ENCODE measurements at regions not wholly inside any gene's neighbourhood (a gene's known extent, or its start where the extent isn't known, plus 50 kb on each side); places are given as distances from the start of the nearest gene placed in this dataset.

DNA sequence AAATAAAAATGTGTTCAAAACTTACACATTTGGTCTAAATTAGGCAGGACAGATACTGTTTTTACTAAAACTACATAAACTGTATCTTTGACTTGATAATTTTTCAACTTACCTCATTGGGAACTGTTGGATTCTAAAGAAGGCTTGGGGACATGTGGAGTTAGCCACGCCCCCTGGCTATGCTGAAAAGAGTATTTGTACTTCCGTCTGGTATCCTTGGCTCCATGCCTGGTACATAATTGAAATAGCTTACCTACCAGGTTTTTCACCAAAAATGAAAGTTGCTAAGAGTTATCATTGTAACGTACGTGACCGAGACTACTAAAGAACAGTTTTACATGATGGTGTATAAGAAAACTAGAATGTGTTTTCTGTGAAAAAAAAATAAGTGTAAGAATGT is 604.8 kb upstream of the IGFBP3 start:
- Histone ChIP-seq H3K4ac (replicated peaks; ENCODE audit: insufficient read length, low read depth, low read length) (no peak overlapping the region), H3K56ac (replicated peaks; ENCODE audit: insufficient read length, low read depth, low read length) (no peak overlapping the region), H3K79me2 (ENCODE audit: control insufficient read depth in 1 of 2, insufficient read depth in 2 of 2, low read length in 2 of 2) (no peaks in the 10 kb centered on the region), H3K4me3 (ENCODE audit: extremely low read depth in 1 of 4, insufficient read depth in 2 of 4, low read depth in 3 of 4, low read length in 4 of 4) (no peak overlapping the region), H3K27ac (ENCODE audit: low read depth, low read length) (no peak overlapping the region), H2AFZ (ENCODE audit: low read length) (no peak overlapping the region), H3K79me1 (ENCODE audit: low read depth, low read length) (no peaks in the 10 kb centered on the region), H2BK15ac (ENCODE audit: low read length) (no peak overlapping the region), H3K9me3 (ENCODE audit: insufficient read depth in 2 of 2, low read depth in 1 of 2, low read length in 1 of 2) (peaks cover 9 to 10% of the 10 kb centered on the region in 2 experiments; a peak in 2 of 4 replicates), H2BK12ac (ENCODE audit: low read depth, low read length) (no peak overlapping the region), H2AK5ac (ENCODE audit: low read depth, low read length) (no peak overlapping the region), H3K9ac (replicated peaks in 1 of 4; ENCODE audit: extremely low read depth in 1 of 4, low read depth in 3 of 4, low read length in 3 of 4) (no peak overlapping the region), H2BK20ac (ENCODE audit: low read length) (no peak overlapping the region), H4K5ac (ENCODE audit: insufficient read length, low read depth, low read length) (no peak overlapping the region), H3K4me2 (ENCODE audit: insufficient read depth in 1 of 2, low read depth in 2 of 2, low read length in 2 of 2) (no peak overlapping the region), H3K4me1 (replicated peaks in 1 of 4; ENCODE audit: control insufficient read depth in 3 of 4, insufficient read depth in 4 of 4, low read length in 3 of 4) (no peaks in the 10 kb centered on the region), H4K20me1 (replicated peaks in 1 of 2; ENCODE audit: control insufficient read depth in 1 of 2, insufficient read depth in 2 of 2, low read length in 2 of 2) (no peaks in the 10 kb centered on the region), H4K91ac (replicated peaks; ENCODE audit: insufficient read length, low read length) (no peak overlapping the region), H4K8ac (ENCODE audit: extremely low read depth, insufficient read depth, low read length) (no peak overlapping the region), H2BK5ac (ENCODE audit: low read depth, low read length) (no peak overlapping the region), H3K23me2 (ENCODE audit: low read depth, low read length) (no peaks in the 10 kb centered on the region), H3K27me3 (replicated peaks in 1 of 4; ENCODE audit: control insufficient read depth in 3 of 4, extremely low read depth in 1 of 4, insufficient read depth in 3 of 4, low read length in 3 of 4) (no peaks in the 10 kb centered on the region), H3K36me3 (ENCODE audit: control insufficient read depth in 2 of 4, insufficient read depth in 4 of 4, low read length in 3 of 4) (no peaks in the 10 kb centered on the region; a peak in 1 of 8 replicates), H3K18ac (ENCODE audit: extremely low read depth, low read length) (no peak overlapping the region), H2BK120ac (replicated peaks; ENCODE audit: low read depth, low read length) (no peak overlapping the region), H3K23ac (ENCODE audit: insufficient read length) (no peak overlapping the region), H3K14ac (ENCODE audit: insufficient read length) (no peak overlapping the region)
- TF ChIP-seq GTF2F1 (IDR thresholded peaks at IDR 0.05; ENCODE audit: borderline replicate concordance, low read depth, low read length) (no peak), BRCA1 (IDR thresholded peaks at IDR 0.05; ENCODE audit: low read depth, low read length) (no peak), HDAC2 (IDR thresholded peaks at IDR 0.05; ENCODE audit: borderline replicate concordance in 1 of 2, low read depth in 2 of 2, low read length in 2 of 2) (no peak), MAFK (IDR thresholded peaks at IDR 0.05; ENCODE audit: low read depth, low read length) (no peak), TEAD4 (IDR thresholded peaks at IDR 0.05; ENCODE audit: low read depth, low read length) (no peak), EZH2 (IDR thresholded peaks at IDR 0.05; ENCODE audit: low read depth, low read length, severe bottlenecking) (no peak), SIX5 (IDR thresholded peaks at IDR 0.05; ENCODE audit: low read depth, low read length) (no peak)
- TF ChIP-seq, protein P1, sequence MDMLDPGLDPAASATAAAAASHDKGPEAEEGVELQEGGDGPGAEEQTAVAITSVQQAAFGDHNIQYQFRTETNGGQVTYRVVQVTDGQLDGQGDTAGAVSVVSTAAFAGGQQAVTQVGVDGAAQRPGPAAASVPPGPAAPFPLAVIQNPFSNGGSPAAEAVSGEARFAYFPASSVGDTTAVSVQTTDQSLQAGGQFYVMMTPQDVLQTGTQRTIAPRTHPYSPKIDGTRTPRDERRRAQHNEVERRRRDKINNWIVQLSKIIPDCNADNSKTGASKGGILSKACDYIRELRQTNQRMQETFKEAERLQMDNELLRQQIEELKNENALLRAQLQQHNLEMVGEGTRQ (IDR thresholded peaks at IDR 0.05; ENCODE audit: low read length): no peak
- FAIRE-seq: no peak
- no peak for DNase-seq (ENCODE audit: low read depth in 1 of 2, low spot score in 2 of 2)
- CTCF ChIA-PET (ENCODE audit: partially characterized antibody): no interaction called here
- POLR2A ChIA-PET (ENCODE audit: partially characterized antibody): no interaction called here
- 98% methylated on average over 5 of the region's 5 CpGs; no CpG with 5 or more reads in 1 of the 2 experiments for WGBS, 2 experiments (ENCODE audit: extremely low coverage in 1 of 2, insufficient coverage in 1 of 2, insufficient read length in 1 of 2, insufficient replicate concordance in 2 of 2, low coverage in 1 of 2, low lambda C conversion rate in 2 of 2, missing lambda C conversion rate in 1 of 2)

Data from H1 (cell line).